GM23338 (cell line): ENCODE measurements at regions not wholly inside any gene's neighbourhood (a gene's known extent, or its start where the extent isn't known, plus 50 kb on each side); places are given as distances from the start of the nearest gene placed in this dataset.

Experiments used
- ATAC-seq: fragments of 200-7000 bp; cut with Tn5 transposase; 3 replicates; pipeline ENCODE4 v1.9.1; 2020
- DNase-seq: peaks from one replicate; pipeline ENCODE4 v3.0.0-alpha.2; 2015; ENCODE audit warnings: low spot score
- H2AFZ ChIP-seq: fragments of 200-600 bp; sonication (generic); 2 replicates; pipeline ENCODE4 v1.8.0; 2016; ENCODE audit warnings: antibody characterized with exemption, mild to moderate bottlenecking, moderate library complexity
- H3F3A ChIP-seq: fragments of 200-600 bp; sonication (generic); replicated peaks from 2 replicates; pipeline ENCODE4 v1.8.0; 2017; ENCODE audit warnings: antibody characterized with exemption, mixed run types, low read depth
- H3K27ac ChIP-seq: fragments of 200-600 bp; sonication (generic); 2 replicates; pipeline ENCODE4 v1.6.1; 2016; ENCODE audit warnings: low read depth
- H3K27me3 ChIP-seq: fragments of 200-600 bp; sonication (generic); 2 replicates; pipeline ENCODE4 v1.8.0; 2016; ENCODE audit warnings: mild to moderate bottlenecking, mixed run types, moderate library complexity; ENCODE audit not compliant: insufficient read depth
- H3K36me3 ChIP-seq: fragments of 200-600 bp; sonication (generic); 2 replicates; pipeline ENCODE4 v1.8.0; 2016; ENCODE audit warnings: mild to moderate bottlenecking; ENCODE audit not compliant: insufficient read depth
- H3K4me1 ChIP-seq: fragments of 200-600 bp; sonication (generic); 2 replicates; pipeline ENCODE4 v1.8.0; 2016; ENCODE audit warnings: mild to moderate bottlenecking, moderate library complexity; ENCODE audit not compliant: insufficient read depth
- H3K4me2 ChIP-seq: fragments of 200-600 bp; sonication (generic); 2 replicates; pipeline ENCODE4 v1.7.1; 2017; ENCODE audit warnings: mixed run types
- H3K4me3 ChIP-seq: fragments of 200-600 bp; sonication (generic); 2 replicates; pipeline ENCODE4 v1.6.1; 2016; ENCODE audit warnings: mixed run types
- H3K79me2 ChIP-seq: fragments of 200-600 bp; sonication (generic); replicated peaks from 2 replicates; pipeline ENCODE4 v1.8.0; 2017; ENCODE audit warnings: mild to moderate bottlenecking; ENCODE audit not compliant: insufficient read depth
- H3K9me2 ChIP-seq: fragments of 200-600 bp; sonication (generic); 2 replicates; pipeline ENCODE4 v1.8.0; 2017; ENCODE audit not compliant: insufficient read depth
- H4K20me1 ChIP-seq: fragments of 200-600 bp; sonication (generic); replicated peaks from 2 replicates; pipeline ENCODE4 v1.8.0; 2017; ENCODE audit warnings: mild to moderate bottlenecking; ENCODE audit not compliant: insufficient read depth
- H3K27ac Mint-ChIP-seq: 2 replicates; pipeline ENCODE4 v1.8.0; 2020; ENCODE audit warnings: inconsistent platforms, mild to moderate bottlenecking, moderate library complexity, mixed read lengths
- H3K27me3 Mint-ChIP-seq: 3 replicates; pipeline ENCODE4 v1.8.0; 2022; ENCODE audit warnings: low read depth, mild to moderate bottlenecking, moderate library complexity, mixed read lengths, inconsistent platforms; ENCODE audit not compliant: insufficient read depth, poor library complexity
- H3K36me3 Mint-ChIP-seq: 3 replicates; pipeline ENCODE4 v1.8.0; 2021; ENCODE audit warnings: low read depth, mild to moderate bottlenecking, inconsistent platforms, moderate library complexity, mixed read lengths
- H3K4me1 Mint-ChIP-seq: 3 replicates; pipeline ENCODE4 v1.8.0; 2020; ENCODE audit warnings: mild to moderate bottlenecking, inconsistent platforms, mixed read lengths
- H3K4me3 Mint-ChIP-seq: 3 replicates; pipeline ENCODE4 v1.8.0; 2021; ENCODE audit warnings: moderate library complexity, mild to moderate bottlenecking, inconsistent platforms, mixed read lengths
- H3K9me3 Mint-ChIP-seq: 3 replicates; pipeline ENCODE4 v1.8.0; 2020; ENCODE audit warnings: moderate library complexity, mild to moderate bottlenecking, inconsistent platforms, mixed read lengths
- CREB1 ChIP-seq: fragments of 250-450 bp; sonication (Bioruptor Pico); IDR thresholded peaks from 2 replicates; pipeline ENCODE4 v1.5.0; 2020; ENCODE audit warnings: low read depth, mild to moderate bottlenecking, moderate library complexity
- CTCF ChIP-seq, 2 experiments: fragments of 200-600 bp in 1 of 2; sonication (generic) in 1 of 2; conservative IDR thresholded peaks; 2 replicates each; pipeline versions ENCODE4 v1.5.1 to v1.6.1; 2016 to 2017; ENCODE audit warnings: antibody characterized with exemption in 2 of 2, low read depth in 2 of 2, mild to moderate bottlenecking in 2 of 2, moderate library complexity in 1 of 2
- ETS1 ChIP-seq: IDR thresholded peaks from 2 replicates; pipeline ENCODE4 v1.6.1; 2016; ENCODE audit warnings: antibody characterized with exemption
- EZH2 ChIP-seq: fragments of 200-600 bp; sonication (generic); IDR thresholded peaks from one replicate; pipeline ENCODE4 v1.8.0; 2017; ENCODE audit warnings: antibody characterized with exemption, mild to moderate bottlenecking, low read depth; ENCODE audit not compliant: unreplicated experiment
- JUNB ChIP-seq: IDR thresholded peaks from one replicate; pipeline ENCODE4 v1.6.1; 2016; ENCODE audit warnings: antibody characterized with exemption; ENCODE audit not compliant: unreplicated experiment
- NANOG ChIP-seq: IDR thresholded peaks from 2 replicates; pipeline ENCODE4 v1.6.1; 2016; ENCODE audit warnings: antibody characterized with exemption, borderline replicate concordance
- POLR2AphosphoS5 ChIP-seq: IDR thresholded peaks from 2 replicates; pipeline ENCODE4 v1.6.1; 2016; ENCODE audit warnings: antibody characterized with exemption, low read depth
- STAT1 ChIP-seq: IDR thresholded peaks from one replicate; pipeline ENCODE4 v1.6.1; 2016; ENCODE audit warnings: antibody characterized with exemption; ENCODE audit not compliant: unreplicated experiment
- ZNF331 ChIP-seq: fragments of 250-450 bp; sonication (Bioruptor Pico); IDR thresholded peaks from 2 replicates; pipeline ENCODE4 v1.5.0; 2020; ENCODE audit warnings: low read depth, mild to moderate bottlenecking, moderate library complexity
- ZNF462 ChIP-seq: fragments of 250-450 bp; sonication (Bioruptor Pico); IDR thresholded peaks from 2 replicates; pipeline ENCODE4 v1.5.0; 2020; ENCODE audit warnings: mild to moderate bottlenecking, moderate library complexity

- Mint-ChIP-seq H3K27ac (no peak overlapping the region), H3K4me3 (no peak overlapping the region), H3K4me1 (no peaks in the 10 kb centered on the region; the same call in 2 of the 3 replicates), H3K36me3 (no peaks in the 10 kb centered on the region), H3K27me3 (no peaks in the 10 kb centered on the region), H3K9me3 (peaks cover under 1% of the 10 kb centered on the region; the same call in 1 of the 3 replicates)
- no peaks in the 10 kb centered on the region for H3K4me1 ChIP-seq
- H3K9me2 ChIP-seq = peaks cover 4% of the 10 kb centered on the region; the same call in 1 of the 2 replicates
- no peak overlapping the region for H3K4me2 ChIP-seq
- H4K20me1 ChIP-seq = no peaks in the 10 kb centered on the region
- H3K79me2 ChIP-seq = no peaks in the 10 kb centered on the region
- H3K36me3 ChIP-seq = no peaks in the 10 kb centered on the region
- H3K27ac ChIP-seq = no peak overlapping the region
- no peak overlapping the region for H2AFZ ChIP-seq
- no peak overlapping the region for H3K4me3 ChIP-seq
- ATAC-seq = no peak
- H3K27me3 ChIP-seq = no peaks in the 10 kb centered on the region
- no peaks in the 10 kb centered on the region for H3F3A ChIP-seq
- TF ChIP-seq POLR2AphosphoS5 = no peak
- TF ChIP-seq CREB1 = no peak
- TF ChIP-seq ZNF462 (CRISPR knock-in tag) = no peak
- no peak for TF ChIP-seq JUNB
- no peak for TF ChIP-seq EZH2
- no peak for TF ChIP-seq ZNF331
- TF ChIP-seq STAT1 = no peak
- no peak for TF ChIP-seq NANOG
- DNase-seq = no peak
These were observed 351.4 kb downstream of the PLK2 start for GRCh38 chr5:58108511-58108910.

- H3K36me3 ChIP-seq = no peaks in the 10 kb centered on the region
- peaks cover 4% of the 10 kb centered on the region; the same call in 1 of the 2 replicates for H3K9me2 ChIP-seq
- H3K27ac ChIP-seq = no peak overlapping the region
- H4K20me1 ChIP-seq = no peaks in the 10 kb centered on the region
- H3K27ac Mint-ChIP-seq = no peak overlapping the region
- H3K27me3 ChIP-seq = no peaks in the 10 kb centered on the region
- no peaks in the 10 kb centered on the region for H3F3A ChIP-seq
- no peaks in the 10 kb centered on the region for H3K4me1 ChIP-seq
- H3K4me2 ChIP-seq = no peak overlapping the region
- no peaks in the 10 kb centered on the region for H3K27me3 Mint-ChIP-seq
- no peak overlapping the region for H2AFZ ChIP-seq
- H3K36me3 Mint-ChIP-seq = no peaks in the 10 kb centered on the region; the same call in 2 of the 3 replicates
- H3K4me3 Mint-ChIP-seq = no peak overlapping the region
- no peaks in the 10 kb centered on the region; the same call in 2 of the 3 replicates for H3K4me1 Mint-ChIP-seq
- ATAC-seq (no peak), DNase-seq (no peak)
- H3K79me2 ChIP-seq = no peaks in the 10 kb centered on the region
- no peak overlapping the region for H3K4me3 ChIP-seq
- peaks cover 8% of the 10 kb centered on the region; the same call in 1 of the 3 replicates for H3K9me3 Mint-ChIP-seq
- TF ChIP-seq CTCF (conservative IDR thresholded peaks at IDR 0.05; ENCODE audit: low read depth in 2 of 2) (no peak), NANOG (no peak), ETS1 (no peak), JUNB (no peak), EZH2 (no peak), STAT1 (no peak), ZNF331 (no peak), POLR2AphosphoS5 (no peak)
These were observed 352.2 kb downstream of the PLK2 start for GRCh38 chr5:58107704-58108103.
